ENCODE measurements at regions not wholly inside any gene's neighbourhood (a gene's known extent, or its start where the extent isn't known, plus 50 kb on each side); places are given as distances from the start of the nearest gene placed in this dataset.
A peak's percentile ranks its signal among the peaks of the same experiment; 100 is the strongest.

DNA sequence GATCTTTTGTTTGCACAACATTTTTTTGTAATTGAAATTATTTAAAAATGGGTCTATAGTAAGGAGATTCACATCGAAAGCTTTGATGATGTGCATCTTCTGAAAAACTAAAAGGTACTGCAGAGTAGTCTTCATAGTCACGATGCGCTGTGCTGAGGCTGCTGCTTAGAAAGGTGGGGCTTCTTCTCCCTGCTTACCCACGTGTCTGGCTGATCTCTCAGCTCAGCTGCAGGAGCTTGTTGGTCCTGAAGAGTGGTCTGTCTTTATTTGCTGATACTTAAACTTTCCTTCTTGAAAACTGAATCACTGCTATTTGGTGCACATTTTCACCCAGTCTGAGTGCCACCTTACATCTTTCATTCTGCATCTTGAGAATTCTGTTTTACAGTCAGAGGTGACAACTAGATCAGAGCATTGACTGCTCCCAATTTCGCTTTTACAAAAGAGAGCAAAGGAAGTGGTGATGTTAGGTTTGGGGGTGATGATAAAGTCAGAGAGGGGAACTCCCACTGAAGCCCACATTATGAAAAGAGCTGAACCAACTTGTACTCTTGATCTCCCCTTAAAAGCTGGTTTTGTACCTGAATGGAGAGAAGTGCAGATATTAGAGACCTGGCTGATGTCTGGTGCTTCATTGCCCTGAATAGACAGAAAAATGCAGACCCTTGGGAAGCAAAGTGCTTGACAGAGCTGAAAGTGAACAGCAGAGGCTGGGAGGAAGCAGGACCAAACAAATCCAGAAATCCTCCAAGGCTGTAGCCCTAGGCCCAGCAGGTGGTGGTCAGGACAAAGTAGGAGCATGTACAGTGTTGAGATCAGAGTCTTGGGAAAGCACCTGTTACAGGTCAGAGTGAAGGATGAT is 984.5 kb downstream of the TSN start:
- POLR2A ChIA-PET (ENCODE audit: partially characterized antibody) = no interaction called here
- Histone ChIP-seq H2BK5ac (ENCODE audit: low read depth, low read length) (no peak overlapping the region), H4K20me1 (replicated peaks in 1 of 2; ENCODE audit: control insufficient read depth in 1 of 2, insufficient read depth in 2 of 2, low read length in 2 of 2) (no peaks in the 10 kb centered on the region), H2BK20ac (ENCODE audit: low read length) (no peak overlapping the region), H2BK12ac (ENCODE audit: low read depth, low read length) (peak overlapping the region; percentile 77), H3K9me3 (ENCODE audit: insufficient read depth in 2 of 2, low read depth in 1 of 2, low read length in 1 of 2) (peaks cover 0 to 4% of the 10 kb centered on the region in 2 experiments; a peak in 1 of 4 replicates), H2BK15ac (ENCODE audit: low read length) (peak overlapping the region; percentile 65; the same call in 1 of the 2 replicates), H2BK120ac (replicated peaks; ENCODE audit: low read depth, low read length) (no peak overlapping the region), H2AK5ac (ENCODE audit: low read depth, low read length) (no peak overlapping the region), H3K36me3 (ENCODE audit: control insufficient read depth in 2 of 4, insufficient read depth in 4 of 4, low read length in 3 of 4) (no peaks in the 10 kb centered on the region; a peak in 1 of 8 replicates), H3K4me1 (replicated peaks in 1 of 4; ENCODE audit: control insufficient read depth in 3 of 4, insufficient read depth in 4 of 4, low read length in 3 of 4) (peaks cover 0 to 2% (median under 1%) of the 10 kb centered on the region in 4 experiments; a peak in 2 of 7 replicates), H3K23ac (ENCODE audit: insufficient read length) (no peak overlapping the region), H3K18ac (ENCODE audit: extremely low read depth, low read length) (no peak overlapping the region), H4K91ac (replicated peaks; ENCODE audit: insufficient read length, low read length) (peak overlapping the region; percentile 10), H3K4me3 (ENCODE audit: extremely low read depth in 1 of 4, insufficient read depth in 2 of 4, low read depth in 3 of 4, low read length in 4 of 4) (no peak overlapping the region), H3K9ac (replicated peaks in 1 of 4; ENCODE audit: extremely low read depth in 1 of 4, low read depth in 3 of 4, low read length in 3 of 4) (no peak overlapping the region), H3K4ac (replicated peaks; ENCODE audit: insufficient read length, low read depth, low read length) (no peak overlapping the region), H4K8ac (ENCODE audit: extremely low read depth, insufficient read depth, low read length) (no peak overlapping the region), H3K23me2 (ENCODE audit: low read depth, low read length) (no peaks in the 10 kb centered on the region), H3K27me3 (replicated peaks in 1 of 4; ENCODE audit: control insufficient read depth in 3 of 4, extremely low read depth in 1 of 4, insufficient read depth in 3 of 4, low read length in 3 of 4) (no peaks in the 10 kb centered on the region; a peak in 1 of 7 replicates), H3K56ac (replicated peaks; ENCODE audit: insufficient read length, low read depth, low read length) (no peak overlapping the region), H3K14ac (ENCODE audit: insufficient read length) (no peak overlapping the region), H2AFZ (ENCODE audit: low read length) (no peak overlapping the region; the same call in 1 of the 2 replicates), H4K5ac (ENCODE audit: insufficient read length, low read depth, low read length) (no peak overlapping the region), H3K4me2 (ENCODE audit: insufficient read depth in 1 of 2, low read depth in 2 of 2, low read length in 2 of 2) (no peak overlapping the region), H3K79me1 (ENCODE audit: low read depth, low read length) (no peaks in the 10 kb centered on the region), H3K27ac (ENCODE audit: low read depth, low read length) (no peak overlapping the region), H3K79me2 (ENCODE audit: control insufficient read depth in 1 of 2, insufficient read depth in 2 of 2, low read length in 2 of 2) (no peaks in the 10 kb centered on the region)
- FAIRE-seq (no peak), DNase-seq (ENCODE audit: low read depth in 1 of 2, low spot score in 2 of 2) (no peak)
- CTCF ChIA-PET (ENCODE audit: partially characterized antibody) = interaction anchor here (0.9 to 1.6 kb wide), 4 partner anchors 208 to 842 kb away, joined by 3 to 5 read pairs (median 4); no protein-coding TSS in a partner anchor
- 88% methylated on average over 5 of the region's 5 CpGs; no CpG with 5 or more reads in 1 of the 2 experiments for WGBS, 2 experiments (ENCODE audit: extremely low coverage in 1 of 2, insufficient coverage in 1 of 2, insufficient read length in 1 of 2, insufficient replicate concordance in 2 of 2, low coverage in 1 of 2, low lambda C conversion rate in 2 of 2, missing lambda C conversion rate in 1 of 2)
- TF ChIP-seq BRCA1 (IDR thresholded peaks at IDR 0.05; ENCODE audit: low read depth, low read length) = no peak
- no peak for TF ChIP-seq MAFK (IDR thresholded peaks at IDR 0.05; ENCODE audit: low read depth, low read length)
- no peak for TF ChIP-seq CHD1 (IDR thresholded peaks at IDR 0.05; ENCODE audit: low read depth, low read length)
- no peak for TF ChIP-seq GABPA (IDR thresholded peaks at IDR 0.05; ENCODE audit: borderline replicate concordance, insufficient read depth, low read length)
- no peak for TF ChIP-seq JUND (IDR thresholded peaks at IDR 0.05; ENCODE audit: low read length)
- no peak for TF ChIP-seq HDAC6 (IDR thresholded peaks at IDR 0.05; ENCODE audit: low read depth, low read length)
- no peak for TF ChIP-seq SIX5 (IDR thresholded peaks at IDR 0.05; ENCODE audit: low read depth, low read length)
- no peak for TF ChIP-seq CBX8 (IDR thresholded peaks at IDR 0.05; ENCODE audit: borderline replicate concordance, low read depth, low read length)
